GM18499 (cell line): ENCODE measurements at regions not wholly inside any gene's neighbourhood (a gene's known extent, or its start where the extent isn't known, plus 50 kb on each side); places are given as distances from the start of the nearest gene placed in this dataset.

Experiments
- ATAC-seq: cut with Tn5 transposase; IDR thresholded peaks from one replicate; pipeline ENCODE4 v1.9.1; 2021; ENCODE audit warnings: moderate number of reproducible peaks; ENCODE audit not compliant: insufficient read depth, unreplicated experiment

- peak; percentile 76 for ATAC-seq
Observed at GRCh38 chr5:101942321-101942882, 353.7 kb downstream of the SLCO4C1 start.

- ATAC-seq = no peak
Observed at GRCh38 chr5:101937041-101937440, 359.0 kb downstream of the SLCO4C1 start.

DNA sequence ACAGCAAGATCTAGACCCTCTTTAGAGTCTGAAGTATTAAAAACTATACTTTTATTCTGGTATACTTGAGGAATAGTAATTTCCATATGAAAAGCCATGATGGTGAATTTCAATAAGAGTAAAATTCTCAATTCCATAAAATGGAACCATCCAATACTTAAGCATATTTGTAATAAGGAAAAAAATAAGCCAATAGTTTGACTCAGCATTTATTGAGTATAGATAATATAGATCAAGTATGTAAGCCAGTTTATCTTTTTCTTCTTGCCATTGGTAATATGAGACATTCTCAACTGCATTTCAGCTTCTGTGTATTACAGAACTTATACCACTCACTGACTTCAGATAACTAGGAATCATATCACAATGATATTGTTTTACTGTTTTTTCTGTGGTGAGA is 361.0 kb downstream of the SLCO4C1 start:
- no peak for ATAC-seq

DNA sequence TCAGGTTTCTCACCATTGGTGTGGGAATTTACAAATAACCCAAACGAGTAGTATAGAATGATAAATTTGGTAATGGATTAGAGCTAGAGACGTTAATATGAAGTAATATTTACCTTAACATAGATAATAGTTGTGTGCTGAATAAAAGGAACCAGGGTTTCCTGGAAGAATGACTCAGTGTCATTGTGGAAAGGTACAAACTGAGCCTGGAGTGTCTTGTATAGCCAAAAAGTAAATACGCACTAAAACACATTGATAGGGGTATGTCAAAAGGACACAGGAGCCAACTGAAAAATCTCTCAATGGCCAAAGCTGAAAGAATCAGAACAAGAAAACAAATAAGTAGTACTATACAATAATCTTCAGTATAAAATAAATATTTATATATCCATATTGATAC is 363.5 kb downstream of the SLCO4C1 start:
- ATAC-seq = no peak

DNA sequence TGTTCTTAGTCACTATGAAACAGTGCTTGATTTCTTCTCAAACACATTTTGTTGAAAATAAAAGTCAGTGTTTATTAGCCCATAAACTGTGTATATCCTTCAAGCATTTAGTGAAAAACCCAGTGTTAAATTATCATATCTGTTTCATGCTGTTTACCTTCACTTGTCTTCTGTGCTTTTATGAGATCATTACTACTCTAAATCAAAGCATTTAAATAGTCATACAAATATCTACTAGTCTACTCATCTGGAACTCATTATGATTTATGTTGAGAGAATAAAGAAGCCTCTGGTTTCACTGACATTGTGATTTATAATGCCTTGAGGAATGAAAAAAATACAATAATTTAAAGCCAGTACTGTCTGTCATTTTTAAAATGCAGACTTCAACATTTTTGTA is 366.5 kb downstream of the SLCO4C1 start:
- ATAC-seq = no peak

- ATAC-seq = no peak
Observed at GRCh38 chr5:101917166-101917565, 378.9 kb downstream of the SLCO4C1 start.

GRCh38 chr5:101915554-101915953 is 380.5 kb downstream of the SLCO4C1 start:
- ATAC-seq = no peak

DNA sequence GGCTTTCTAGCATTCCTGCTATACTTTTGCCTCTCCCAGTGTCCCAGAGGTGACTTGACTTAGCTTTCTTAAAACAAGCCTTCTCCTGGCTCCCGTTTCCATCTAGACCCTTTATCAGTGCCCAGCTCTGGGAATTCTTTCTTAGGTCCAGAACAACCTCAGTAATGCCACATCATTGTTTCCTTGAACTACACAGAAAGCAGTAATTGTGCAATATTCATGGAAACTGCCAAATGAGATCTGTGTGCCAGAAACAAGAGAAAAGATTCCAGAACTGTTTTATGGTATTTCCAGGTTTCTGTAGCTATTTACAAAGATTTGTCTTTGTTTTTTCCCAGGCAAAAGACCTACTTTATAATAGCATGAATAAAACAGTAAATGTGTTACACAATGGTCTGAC is 391.3 kb downstream of the SLCO4C1 start:
- no peak for ATAC-seq

DNA sequence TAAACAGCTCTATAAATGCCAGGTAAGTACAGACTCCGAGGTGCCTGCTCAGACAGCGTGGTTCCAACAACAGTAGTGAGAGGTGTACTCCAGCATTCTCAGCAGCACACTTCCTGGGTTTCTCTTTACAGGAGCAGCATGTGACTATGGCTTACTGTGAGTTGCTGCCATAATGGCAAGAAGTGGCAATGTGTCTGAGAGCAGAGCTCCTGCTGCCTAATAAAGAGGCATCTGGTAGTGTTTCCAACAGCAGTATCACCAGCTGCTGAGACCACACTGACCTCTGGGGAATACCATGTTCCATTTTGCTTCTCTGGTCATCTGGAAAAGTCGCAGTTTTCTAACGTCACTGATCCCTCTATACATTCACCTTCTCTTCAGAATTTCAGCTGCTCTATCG is 398.2 kb downstream of the SLCO4C1 start:
- ATAC-seq = peak; percentile 57

DNA sequence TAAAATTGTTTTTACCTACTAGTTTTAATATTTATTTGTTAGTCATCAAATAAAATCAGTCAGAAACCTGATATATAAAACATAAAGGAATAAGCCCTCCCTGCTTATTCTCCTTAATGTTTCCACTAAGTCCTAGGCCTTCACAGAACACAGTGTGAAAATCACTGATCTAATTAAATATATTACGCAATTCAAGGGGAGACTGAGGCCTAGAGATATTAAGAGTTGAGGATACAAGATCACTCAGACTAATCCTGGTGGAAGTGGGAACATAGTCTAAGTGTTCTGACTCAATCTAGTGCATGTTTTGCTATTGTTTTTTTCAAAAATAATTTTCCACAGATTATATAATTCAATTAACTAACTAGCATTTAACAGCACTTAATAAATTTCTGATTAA is 401.1 kb downstream of the SLCO4C1 start:
- no peak for ATAC-seq

DNA sequence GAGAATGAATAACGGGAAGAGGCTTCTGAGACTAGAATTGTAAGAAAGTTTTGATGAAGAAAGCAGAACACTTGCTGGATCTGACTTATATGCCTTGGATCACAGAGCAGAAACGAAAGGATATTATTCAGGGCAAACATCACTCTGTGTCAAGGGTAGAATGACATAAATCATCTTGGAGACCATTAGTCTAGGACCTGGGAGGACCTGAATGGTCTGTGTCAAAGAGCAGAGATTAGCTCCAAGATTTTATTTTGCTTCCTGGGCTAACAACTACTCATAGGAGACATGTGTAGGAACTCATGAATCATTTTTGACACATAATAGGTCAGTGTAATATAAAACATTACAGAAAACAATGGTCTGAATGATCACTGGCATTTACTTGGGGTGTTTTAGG is 417.9 kb downstream of the SLCO4C1 start:
- ATAC-seq = no peak

- ATAC-seq = no peak
Observed at GRCh38 chr5:101877451-101877850, 418.6 kb downstream of the SLCO4C1 start.

- ATAC-seq = no peak
Observed at GRCh38 chr5:101866473-101866872, 429.6 kb downstream of the SLCO4C1 start.

- no peak for ATAC-seq
Observed at GRCh38 chr5:101860563-101860962, 435.5 kb downstream of the SLCO4C1 start.

DNA sequence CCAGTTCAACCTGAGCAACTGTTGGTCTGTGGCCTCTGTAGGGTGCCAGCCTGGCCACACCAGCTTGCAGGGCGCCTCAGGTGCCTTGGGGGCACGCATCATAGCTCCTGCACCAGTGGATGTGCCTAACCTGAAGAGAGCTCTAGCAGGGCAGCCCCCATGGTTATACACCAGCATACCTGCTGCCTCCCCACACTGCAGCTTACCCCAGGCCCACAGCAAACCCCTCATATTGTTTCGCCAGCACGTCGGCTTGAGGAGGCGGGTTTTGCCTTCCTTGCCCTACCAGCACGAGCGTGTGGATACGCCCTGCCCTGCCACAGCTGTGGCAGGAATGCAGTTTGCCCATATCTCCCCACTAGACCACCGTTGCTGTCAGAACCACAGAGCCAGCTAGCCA is 435.9 kb downstream of the SLCO4C1 start:
- ATAC-seq = no peak

DNA sequence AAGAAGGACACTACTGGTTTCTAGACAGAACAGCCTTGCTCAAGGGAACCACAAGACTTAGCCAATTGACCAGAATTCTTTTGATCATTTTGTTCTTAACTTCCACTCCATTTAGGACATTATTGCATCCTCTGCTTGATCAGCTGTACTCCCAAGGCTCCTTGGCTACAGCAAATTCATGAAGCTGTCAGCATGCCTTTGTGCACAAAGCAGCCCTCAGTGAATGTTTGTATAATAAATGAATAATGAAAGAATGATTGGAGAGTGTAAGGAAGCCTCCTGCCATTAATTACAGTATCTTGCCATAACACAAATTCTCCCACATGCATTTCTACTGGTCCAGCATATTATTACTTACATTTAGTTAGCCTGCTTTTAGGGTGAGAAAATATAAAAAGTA is 449.6 kb downstream of the SLCO4C1 start:
- no peak for ATAC-seq

- ATAC-seq = no peak
Observed at GRCh38 chr5:101843055-101843454, 453.0 kb downstream of the SLCO4C1 start.

- ATAC-seq = no peak
Observed at GRCh38 chr5:101838435-101838834, 457.6 kb downstream of the SLCO4C1 start.

- no peak for ATAC-seq
Observed at GRCh38 chr5:101829255-101829654, 466.8 kb downstream of the SLCO4C1 start.

- ATAC-seq = no peak
Observed at GRCh38 chr5:101811466-101811865, 484.6 kb downstream of the SLCO4C1 start.

DNA sequence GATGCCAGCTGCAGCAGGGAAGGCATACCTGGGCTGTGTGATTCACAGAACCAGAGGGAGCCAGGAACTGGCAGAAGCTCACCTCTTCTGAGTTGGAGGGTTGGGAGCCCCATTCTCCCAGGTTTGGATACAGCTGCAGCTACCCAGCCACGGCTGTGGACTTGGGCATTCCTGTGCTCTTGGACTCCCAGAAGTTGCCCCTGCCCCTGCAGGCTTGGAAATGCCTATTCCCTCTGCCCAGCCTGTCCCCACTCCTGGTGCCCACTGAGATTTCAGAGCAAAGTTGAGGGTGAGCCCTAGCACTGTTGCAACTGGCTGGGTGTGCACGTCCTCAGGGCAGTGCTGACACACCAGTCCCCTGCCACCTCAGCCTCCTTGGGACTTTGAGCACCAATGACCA is 489.7 kb downstream of the SLCO4C1 start:
- no peak for ATAC-seq

DNA sequence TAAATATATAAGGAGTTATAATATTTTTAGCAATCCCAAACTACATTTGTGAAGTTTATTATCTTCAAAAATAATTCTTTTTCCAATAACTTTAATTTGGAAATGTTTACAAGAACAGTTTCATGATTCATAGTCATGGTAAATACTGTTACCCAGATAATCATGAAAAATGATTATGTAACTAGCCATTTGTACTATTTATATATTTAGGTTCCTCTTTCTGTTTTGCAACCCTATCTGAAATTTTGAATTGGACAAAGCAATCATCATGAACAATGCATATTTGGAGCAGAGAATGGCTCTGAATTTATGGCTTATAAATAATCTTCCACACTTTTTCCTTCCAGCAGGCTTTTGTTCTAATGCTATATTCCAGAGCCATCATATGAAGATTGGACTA is 499.7 kb downstream of the SLCO4C1 start:
- no peak for ATAC-seq

DNA sequence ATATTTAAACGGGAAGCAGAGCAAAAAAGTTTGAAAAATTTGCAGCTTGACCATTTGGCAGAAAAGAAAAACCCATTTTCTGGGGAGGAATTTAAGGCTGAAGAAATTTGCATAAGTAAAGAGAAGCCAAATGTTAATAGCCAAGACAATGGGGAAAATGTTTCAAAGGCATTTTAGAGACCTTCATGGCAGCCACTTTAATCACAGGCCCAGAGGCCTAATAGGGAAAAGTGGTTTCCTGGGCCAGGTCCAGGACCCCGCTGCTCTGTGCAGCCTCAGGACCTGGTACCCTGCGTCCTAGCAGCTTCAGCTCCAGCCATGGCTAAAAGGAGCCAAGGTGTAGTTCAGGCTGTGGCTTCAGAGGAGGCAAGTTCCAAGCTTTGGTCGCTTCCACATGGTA is 507.3 kb downstream of the SLCO4C1 start:
- ATAC-seq = no peak
